ENCODE measurements at regions not wholly inside any gene's neighbourhood (a gene's known extent, or its start where the extent isn't known, plus 50 kb on each side); places are given as distances from the start of the nearest gene placed in this dataset.
"Not testable (repeated sequence)": the region's sequence is repeated elsewhere in the genome, so short reads cannot be mapped to it uniquely, and the experiment has no call there.

DNA sequence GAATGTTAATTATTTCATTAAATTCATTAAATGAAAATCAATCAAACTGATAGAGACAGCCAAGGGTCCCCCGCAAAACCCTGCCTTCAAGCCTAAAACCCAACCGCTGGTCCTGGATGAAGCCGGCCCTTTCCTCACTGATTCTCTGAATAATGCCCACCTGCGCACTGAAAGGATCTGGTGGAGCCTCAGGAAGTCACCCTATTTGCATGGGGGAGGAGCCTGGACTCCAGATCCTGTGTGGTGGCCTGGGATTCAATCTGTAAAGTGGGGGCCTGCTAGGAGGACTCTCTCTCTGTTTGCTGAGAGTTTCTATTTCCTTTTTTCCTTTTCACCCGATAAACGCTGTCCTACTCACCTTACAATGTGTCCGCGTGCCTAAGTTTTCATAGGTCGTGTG, 97.9 kb upstream of the ADAMTS3 start:
- DNase-seq = no peak

GRCh38 chr4:72665171-72665968, 96.3 kb upstream of the ADAMTS3 start:
- no peak for DNase-seq

DNA sequence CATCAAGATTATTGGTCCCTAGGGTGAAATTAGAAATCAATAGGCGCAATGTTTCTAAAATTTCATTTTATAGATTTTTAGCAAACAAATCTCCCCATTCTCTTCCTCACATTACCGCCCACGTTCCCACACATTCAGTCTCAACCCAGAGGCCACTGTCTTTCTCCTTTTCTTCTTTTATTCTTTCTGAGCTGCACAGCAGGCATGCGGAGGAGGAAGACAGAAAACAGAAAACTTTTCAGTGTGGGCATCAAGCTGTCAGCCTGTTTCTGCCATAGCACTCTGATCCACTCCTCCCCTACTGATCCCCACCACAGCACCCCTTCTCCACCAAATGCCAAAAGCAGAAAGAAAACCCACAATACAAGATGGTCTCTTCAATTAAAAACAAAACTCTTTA, 94.8 kb upstream of the ADAMTS3 start:
- no peak for DNase-seq

DNA sequence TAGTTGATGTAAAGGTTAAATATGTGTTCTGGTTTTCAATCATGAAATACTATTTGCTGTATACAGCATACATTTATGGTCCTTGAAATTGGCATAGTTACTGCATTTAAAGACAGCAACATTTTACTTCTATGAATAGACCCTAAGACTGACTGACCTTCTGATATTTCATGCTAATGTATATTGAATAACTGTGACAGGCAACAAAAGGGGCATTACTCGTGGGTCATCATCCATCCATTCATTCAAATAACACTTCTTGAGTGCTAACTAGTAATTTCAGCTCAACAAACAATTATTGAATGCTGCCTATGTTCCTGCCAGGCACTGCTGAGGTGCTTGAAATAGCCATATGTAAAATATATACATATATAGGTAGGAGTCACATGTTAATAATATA, 92.8 kb upstream of the ADAMTS3 start:
- DNase-seq = no peak

DNA sequence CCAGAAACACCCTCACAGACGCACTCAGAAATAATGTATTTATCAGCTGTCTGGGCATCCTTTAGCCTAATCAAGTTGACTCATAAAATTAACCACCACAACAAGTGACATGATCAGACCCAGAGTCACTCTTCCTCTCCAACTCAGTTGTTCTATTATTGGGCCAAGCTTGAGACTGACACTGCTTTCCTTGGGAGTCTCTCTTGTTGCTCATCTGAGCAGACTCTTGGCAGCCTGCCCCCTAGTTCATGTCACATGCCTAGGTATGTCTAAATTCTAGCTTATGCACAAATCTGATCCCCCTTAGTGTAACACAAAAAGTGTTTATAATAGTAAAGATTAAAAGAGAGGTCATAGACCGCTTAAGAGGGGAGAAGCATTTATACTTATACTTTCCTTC, 72.6 kb upstream of the ADAMTS3 start:
- DNase-seq = no peak

DNA sequence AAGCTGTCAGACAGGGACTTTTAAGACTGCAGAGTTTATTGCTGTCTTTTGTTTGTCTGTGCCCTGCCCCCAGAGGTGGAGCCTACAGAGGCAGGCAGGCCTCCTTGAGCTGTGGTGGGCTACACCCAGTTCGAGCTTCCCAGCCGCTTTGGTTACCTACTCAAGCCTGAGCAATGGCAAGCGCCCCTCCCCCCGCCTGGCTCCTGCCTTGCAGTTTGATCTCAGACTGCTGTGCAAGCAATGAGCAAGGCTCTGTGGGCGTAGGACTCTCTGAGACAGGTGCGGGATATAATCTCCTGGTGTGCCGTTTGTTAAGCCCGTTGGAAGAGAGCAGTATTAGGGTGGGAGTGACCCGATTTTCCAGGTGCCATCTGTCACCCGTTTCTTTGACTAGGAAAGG, 67.8 kb upstream of the ADAMTS3 start:
- DNase-seq = not testable (repeated sequence)

- not testable (repeated sequence) for DNase-seq
Measured at GRCh38 chr4:72635931-72636330, 66.9 kb upstream of the ADAMTS3 start.

DNA sequence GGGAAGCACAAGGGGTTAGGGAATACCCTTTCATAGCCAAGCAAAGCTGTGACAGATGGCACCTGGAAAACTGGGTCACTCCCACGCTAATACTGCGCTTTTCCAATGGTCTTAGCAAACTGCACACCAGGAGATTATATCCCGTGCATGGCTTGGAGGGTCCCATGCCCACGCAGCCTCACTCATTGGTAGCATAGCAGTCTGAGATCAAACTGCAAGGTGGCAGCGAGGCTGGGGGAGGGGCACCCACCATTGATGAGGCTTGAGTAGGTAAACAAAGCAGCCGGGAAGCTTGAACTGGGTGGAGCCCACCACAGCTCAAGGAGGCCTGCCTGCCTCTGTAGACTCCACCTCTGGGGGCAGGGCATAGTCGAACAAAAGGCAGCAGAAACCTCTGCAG, 63.2 kb upstream of the ADAMTS3 start:
- not testable (repeated sequence) for DNase-seq

GRCh38 chr4:72631296-72631695, 62.3 kb upstream of the ADAMTS3 start:
- no peak for DNase-seq

- no peak for DNase-seq
Measured at GRCh38 chr4:72629540-72629939, 60.5 kb upstream of the ADAMTS3 start.

- no peak for DNase-seq
Measured at GRCh38 chr4:72627723-72628122, 58.7 kb upstream of the ADAMTS3 start.

Measured in CD4-positive, alpha-beta T cell treated with Interleukin-4 for 4 hours (primary cell).